ENCODE measurements at regions not wholly inside any gene's neighbourhood (a gene's known extent, or its start where the extent isn't known, plus 50 kb on each side); places are given as distances from the start of the nearest gene placed in this dataset.
"Not testable (repeated sequence)": the region's sequence is repeated elsewhere in the genome, so short reads cannot be mapped to it uniquely, and the experiment has no call there.

DNA sequence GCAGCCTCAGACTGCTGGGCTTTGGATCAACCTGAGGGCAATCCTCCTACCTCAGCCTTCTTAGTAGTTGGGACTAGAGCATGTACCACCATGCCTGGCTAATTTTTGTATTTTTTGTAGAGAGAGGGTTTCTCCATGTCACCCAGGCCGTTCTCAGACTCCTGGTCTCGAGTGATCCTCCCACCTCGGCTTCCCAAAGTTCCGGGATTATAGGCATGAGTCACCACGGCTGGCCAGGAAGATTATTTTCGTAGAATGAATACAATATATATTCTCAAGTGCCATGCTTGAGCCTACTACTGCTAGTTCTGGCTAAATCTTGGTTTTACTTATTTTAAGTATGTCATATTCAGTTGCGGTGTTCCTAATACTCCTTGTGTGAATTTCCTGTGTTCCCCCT is 88.2 kb upstream of the CLINT1 start:
- Histone ChIP-seq H3K36me3 (no peaks in the 10 kb centered on the region), H3K4me3 (no peak overlapping the region), H3K4me1 (peaks cover 8 to 14% (median 11%) of the 10 kb centered on the region in 4 donors), H3K27me3 (no peaks in the 10 kb centered on the region), H3K27ac (no peak overlapping the region), H3K9me3 (no peaks in the 10 kb centered on the region)
- intact Hi-C loops (cut with DNase I; ENCODE audit: low total_unique reads): loop anchor here (10.0 kb wide), 1 partner anchor 82 kb away; no protein-coding TSS in a partner anchor
- 72 to 91% (median 86%) methylated on average over 7 of the region's 7 CpGs for WGBS, 5 donors
- no peak for TF ChIP-seq POLR2A (IDR thresholded peaks at IDR 0.05)
- TF ChIP-seq EP300 (IDR thresholded peaks at IDR 0.05): no peak
- no peak for TF ChIP-seq CTCF (IDR thresholded peaks at IDR 0.05)
- no peak for TF ChIP-seq POLR2AphosphoS5 (IDR thresholded peaks at IDR 0.05)
- no peak for DNase-seq

- H3K27ac ChIP-seq, DNase-seq, H3K4me3 ChIP-seq, H3K9me3 ChIP-seq, H3K36me3 ChIP-seq, H3K27me3 ChIP-seq: not testable (repeated sequence)
- peaks cover 8 to 14% (median 11%) of the 10 kb centered on the region in 4 donors for H3K4me1 ChIP-seq
- intact Hi-C loops (cut with DNase I; ENCODE audit: low total_unique reads): loop anchor here (10.0 kb wide), 1 partner anchor 81 kb away; no protein-coding TSS in a partner anchor
- 85 to 95% (median 91%) methylated on average over 5 of the region's 5 CpGs for WGBS, 5 donors
These were observed 86.9 kb upstream of the CLINT1 start for GRCh38 chr5:157945822-157946221.

GRCh38 chr5:157944938-157945337 is 86.0 kb upstream of the CLINT1 start:
- WGBS, 5 donors: 87 to 91% (median 90%) methylated on average over 6 of the region's 6 CpGs
- no peaks in the 10 kb centered on the region for H3K9me3 ChIP-seq
- no peak overlapping the region for H3K4me3 ChIP-seq
- no peak for DNase-seq
- no peak overlapping the region for H3K27ac ChIP-seq
- intact Hi-C loops (cut with DNase I; ENCODE audit: low total_unique reads): loop anchor here (10.0 kb wide), 1 partner anchor 80 kb away; no protein-coding TSS in a partner anchor
- H3K27me3 ChIP-seq: no peaks in the 10 kb centered on the region
- H3K4me1 ChIP-seq: peaks cover 8 to 14% (median 11%) of the 10 kb centered on the region in 4 donors
- TF ChIP-seq EP300 (IDR thresholded peaks at IDR 0.05) (no peak), POLR2A (IDR thresholded peaks at IDR 0.05) (no peak), CTCF (IDR thresholded peaks at IDR 0.05) (no peak), POLR2AphosphoS5 (IDR thresholded peaks at IDR 0.05) (no peak)
- no peaks in the 10 kb centered on the region for H3K36me3 ChIP-seq

DNA sequence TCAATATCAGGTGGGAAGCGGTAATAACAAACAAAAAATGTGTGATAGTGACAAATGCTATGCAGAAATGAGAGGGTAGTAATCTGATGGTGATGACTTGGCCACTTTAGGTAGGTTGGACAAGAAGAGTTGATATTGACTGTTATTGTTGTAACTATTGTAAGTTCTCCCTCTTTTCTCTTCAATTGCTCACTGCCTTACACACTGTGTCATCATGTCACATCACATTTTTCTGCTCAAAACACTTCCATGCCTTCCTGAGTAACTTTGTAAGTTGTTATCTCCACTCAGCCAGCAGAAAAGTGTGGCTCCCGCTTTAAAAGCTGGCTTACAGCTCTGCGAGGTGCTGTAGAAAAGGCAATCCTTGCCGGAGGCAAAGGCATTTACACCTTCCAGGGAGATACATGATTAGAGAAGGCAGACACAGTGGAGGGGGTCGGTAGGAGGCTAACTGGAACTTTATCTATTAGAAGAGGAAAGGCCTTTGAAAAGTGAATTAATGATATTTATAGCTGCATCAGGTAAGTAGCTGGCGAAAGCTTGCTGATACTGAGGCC is 85.2 kb upstream of the CLINT1 start:
- H3K27me3 ChIP-seq: no peaks in the 10 kb centered on the region
- 61 to 73% (median 64%) methylated on average over 6 of the region's 6 CpGs for WGBS, 5 donors
- TF ChIP-seq EP300 (IDR thresholded peaks at IDR 0.05) (no peak), CTCF (IDR thresholded peaks at IDR 0.05) (no peak), POLR2AphosphoS5 (IDR thresholded peaks at IDR 0.05) (no peak), POLR2A (IDR thresholded peaks at IDR 0.05) (no peak)
- H3K4me1 ChIP-seq: peaks cover 3 to 9% (median 8%) of the 10 kb centered on the region in 4 donors
- no peak overlapping the region for H3K27ac ChIP-seq
- intact Hi-C loops (cut with DNase I; ENCODE audit: low total_unique reads): loop anchor here (10.0 kb wide), 1 partner anchor 79 kb away; no protein-coding TSS in a partner anchor
- no peak for DNase-seq
- H3K4me3 ChIP-seq: no peak overlapping the region
- no peaks in the 10 kb centered on the region for H3K36me3 ChIP-seq
- no peaks in the 10 kb centered on the region for H3K9me3 ChIP-seq

DNA sequence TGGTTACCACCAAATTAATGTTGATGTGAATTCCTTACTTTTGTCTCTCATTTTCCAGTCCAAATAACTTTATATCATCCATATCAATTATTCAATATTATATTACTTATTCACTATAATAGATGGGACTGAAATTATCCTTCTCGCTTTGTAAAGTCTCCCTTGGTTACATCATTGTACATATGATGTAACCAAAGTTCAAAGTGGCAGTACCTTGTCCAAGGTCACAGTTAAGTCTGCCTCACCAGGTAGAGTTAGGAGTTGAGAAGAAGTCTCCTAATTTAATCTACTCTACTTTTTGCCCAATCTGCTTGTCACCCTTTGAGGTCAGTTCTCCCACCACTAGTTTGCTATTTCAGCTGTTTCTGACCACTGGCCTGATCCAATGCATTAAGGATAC is 83.7 kb upstream of the CLINT1 start:
- TF ChIP-seq CTCF (IDR thresholded peaks at IDR 0.05) (no peak), POLR2AphosphoS5 (IDR thresholded peaks at IDR 0.05) (no peak), POLR2A (IDR thresholded peaks at IDR 0.05) (no peak), EP300 (IDR thresholded peaks at IDR 0.05) (no peak)
- no peak for DNase-seq
- 48 to 100% (median 95%) methylated on average over 1 of the region's 1 CpG for WGBS, 5 donors
- Histone ChIP-seq H3K36me3 (no peaks in the 10 kb centered on the region), H3K27me3 (no peaks in the 10 kb centered on the region), H3K4me3 (no peak overlapping the region), H3K27ac (no peak overlapping the region), H3K9me3 (no peaks in the 10 kb centered on the region), H3K4me1 (no peaks in the 10 kb centered on the region)
- intact Hi-C loops (cut with DNase I; ENCODE audit: low total_unique reads): loop anchor here (10.0 kb wide), 1 partner anchor 78 kb away; no protein-coding TSS in a partner anchor
